Calu3 (cell line): ENCODE measurements at regions not wholly inside any gene's neighbourhood (a gene's known extent, or its start where the extent isn't known, plus 50 kb on each side); places are given as distances from the start of the nearest gene placed in this dataset.

ENCODE experiments used
- BruUV-seq: library from RNA; stranded (reverse); fragments of 400-500 nt; replicated peaks from 2 replicates; lab custom pipeline; 2021; lab: Mats Ljungman, UMichigan
- CTCF ChIA-PET: fragments of 300-600 bp; sonication (Branson Sonifier 250); formaldehyde crosslinking; loops from one replicate; lab custom pipeline; 2022; ENCODE audit warnings: antibody characterized with exemption; lab: Charles Lee
- DNase-seq: peaks from one replicate; pipeline ENCODE4 v3.0.0; 2022
- H3K27ac Mint-ChIP-seq: one replicate; pipeline ENCODE4 v1.8.0; 2022; ENCODE audit warnings: mixed read lengths; ENCODE audit not compliant: unreplicated experiment
- H3K27me3 Mint-ChIP-seq: one replicate; pipeline ENCODE4 v1.8.0; 2022; ENCODE audit warnings: mixed read lengths; ENCODE audit not compliant: unreplicated experiment
- H3K36me3 Mint-ChIP-seq: one replicate; pipeline ENCODE4 v1.8.0; 2022; ENCODE audit warnings: mild to moderate bottlenecking, moderate library complexity, mixed read lengths; ENCODE audit not compliant: insufficient read depth, unreplicated experiment
- H3K4me1 Mint-ChIP-seq: one replicate; pipeline ENCODE4 v1.8.0; 2022; ENCODE audit warnings: mild to moderate bottlenecking, low read depth, mixed read lengths; ENCODE audit not compliant: unreplicated experiment
- H3K4me3 Mint-ChIP-seq: one replicate; pipeline ENCODE4 v1.8.0; 2022; ENCODE audit warnings: mild to moderate bottlenecking, low read depth, moderate library complexity, mixed read lengths; ENCODE audit not compliant: unreplicated experiment
- H3K9me3 Mint-ChIP-seq: one replicate; pipeline ENCODE4 v1.8.0; 2022; ENCODE audit warnings: low read depth, mixed read lengths; ENCODE audit not compliant: unreplicated experiment
- intact Hi-C: fragments of 100-400 bp; cut with micrococcal nuclease; formaldehyde crosslinking; loops from one replicate; pipeline ENCODE4 v1.10.0; 2022; ENCODE audit not compliant: unreplicated experiment
- TF ChIP-seq, protein P1 (sequence below): fragments of 200-600 bp; IDR thresholded peaks from one replicate; pipeline ENCODE4 v1.8.0; 2022; ENCODE audit warnings: antibody characterized with exemption; ENCODE audit not compliant: unreplicated experiment

DNA sequence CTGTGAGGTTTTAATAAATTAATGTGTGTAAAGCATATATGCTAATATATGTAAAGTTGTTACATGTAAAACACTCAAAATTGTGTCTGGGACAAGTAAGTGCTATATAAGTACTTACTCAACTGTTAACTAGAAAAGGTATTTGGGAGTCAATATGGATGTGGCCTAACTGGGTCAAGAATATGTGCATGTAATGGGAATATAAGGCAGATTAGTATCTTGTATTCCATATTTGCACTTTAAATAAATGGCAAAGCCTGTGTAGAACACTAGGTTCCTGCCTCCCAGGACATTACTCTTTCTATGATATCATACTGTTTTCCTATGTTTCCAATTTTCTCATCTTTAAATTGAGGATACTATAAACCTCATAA, 270.6 kb downstream of the FBXO8 start:
- CTCF ChIA-PET = no interaction called here
- Mint-ChIP-seq H3K9me3 (no peaks in the 10 kb centered on the region), H3K27ac (no peak overlapping the region), H3K27me3 (no peaks in the 10 kb centered on the region), H3K4me1 (peaks cover 8% of the 10 kb centered on the region), H3K36me3 (no peaks in the 10 kb centered on the region), H3K4me3 (no peak overlapping the region)
- TF ChIP-seq, protein P1, sequence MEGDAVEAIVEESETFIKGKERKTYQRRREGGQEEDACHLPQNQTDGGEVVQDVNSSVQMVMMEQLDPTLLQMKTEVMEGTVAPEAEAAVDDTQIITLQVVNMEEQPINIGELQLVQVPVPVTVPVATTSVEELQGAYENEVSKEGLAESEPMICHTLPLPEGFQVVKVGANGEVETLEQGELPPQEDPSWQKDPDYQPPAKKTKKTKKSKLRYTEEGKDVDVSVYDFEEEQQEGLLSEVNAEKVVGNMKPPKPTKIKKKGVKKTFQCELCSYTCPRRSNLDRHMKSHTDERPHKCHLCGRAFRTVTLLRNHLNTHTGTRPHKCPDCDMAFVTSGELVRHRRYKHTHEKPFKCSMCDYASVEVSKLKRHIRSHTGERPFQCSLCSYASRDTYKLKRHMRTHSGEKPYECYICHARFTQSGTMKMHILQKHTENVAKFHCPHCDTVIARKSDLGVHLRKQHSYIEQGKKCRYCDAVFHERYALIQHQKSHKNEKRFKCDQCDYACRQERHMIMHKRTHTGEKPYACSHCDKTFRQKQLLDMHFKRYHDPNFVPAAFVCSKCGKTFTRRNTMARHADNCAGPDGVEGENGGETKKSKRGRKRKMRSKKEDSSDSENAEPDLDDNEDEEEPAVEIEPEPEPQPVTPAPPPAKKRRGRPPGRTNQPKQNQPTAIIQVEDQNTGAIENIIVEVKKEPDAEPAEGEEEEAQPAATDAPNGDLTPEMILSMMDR = no peak
- DNase-seq = no peak
- no TSS peak for BruUV-seq
- intact Hi-C loops = no loop called here

DNA sequence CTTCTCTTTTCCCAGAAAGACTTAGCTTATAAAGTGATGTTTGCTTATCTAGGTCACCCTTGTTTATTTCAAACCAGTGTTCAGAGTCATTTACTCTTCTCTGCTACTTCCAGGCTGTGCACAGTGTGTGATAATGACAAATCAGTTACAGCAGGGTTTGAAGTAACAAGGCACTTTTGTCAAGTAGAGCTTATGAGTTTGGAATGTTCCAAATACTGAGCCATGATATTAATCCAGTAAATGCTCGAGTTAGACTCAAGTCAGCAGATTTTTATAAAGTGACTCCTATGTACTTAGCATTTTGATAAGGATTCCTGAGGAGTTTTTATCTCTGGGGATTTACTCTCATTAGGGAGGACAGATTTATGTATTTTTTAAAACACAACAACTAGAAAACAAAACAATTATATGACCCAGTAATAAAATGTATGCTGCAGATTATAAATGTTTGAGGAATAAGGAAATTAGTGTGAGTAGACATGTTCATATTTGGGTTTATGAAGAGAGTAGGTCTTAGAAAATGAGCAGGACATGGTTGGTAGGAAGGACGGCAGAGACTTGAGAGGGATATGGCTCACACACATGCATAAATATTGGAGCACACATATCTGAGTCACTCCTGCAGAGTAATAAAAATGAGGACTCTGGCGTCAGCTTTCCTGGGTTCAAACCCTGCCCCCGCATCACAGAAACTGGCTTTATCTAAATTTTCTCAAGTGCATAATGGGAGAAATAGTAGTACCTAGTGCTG, 271.2 kb downstream of the FBXO8 start:
- H3K4me1 Mint-ChIP-seq = peaks cover 8% of the 10 kb centered on the region
- H3K27ac Mint-ChIP-seq = no peak overlapping the region
- CTCF ChIA-PET = no interaction called here
- H3K36me3 Mint-ChIP-seq = no peaks in the 10 kb centered on the region
- no peaks in the 10 kb centered on the region for H3K27me3 Mint-ChIP-seq
- no peak for DNase-seq
- H3K4me3 Mint-ChIP-seq = no peak overlapping the region
- intact Hi-C loops = no loop called here
- no peaks in the 10 kb centered on the region for H3K9me3 Mint-ChIP-seq
- BruUV-seq = no TSS peak
- TF ChIP-seq, protein P1 = no peak

DNA sequence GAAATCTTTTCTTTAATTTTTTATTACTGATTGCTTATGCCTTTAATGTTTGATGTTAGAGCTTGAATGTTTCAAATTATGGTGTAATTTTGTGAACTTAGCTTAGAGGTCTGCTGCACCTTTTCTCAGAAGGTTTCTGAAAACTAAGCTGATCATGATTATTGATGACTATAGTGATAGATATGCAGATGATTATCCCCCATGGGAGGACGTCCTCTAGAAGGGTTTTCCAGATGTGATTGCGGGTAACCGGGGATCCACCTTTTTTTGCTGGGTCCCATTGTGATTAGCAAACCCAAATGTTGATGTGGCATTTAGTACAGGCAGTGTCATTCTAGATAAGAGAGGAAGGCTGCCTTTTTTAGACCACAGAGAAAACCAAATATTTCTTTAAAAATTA, 272.9 kb downstream of the FBXO8 start:
- intact Hi-C loops = no loop called here
- no peak overlapping the region for H3K4me3 Mint-ChIP-seq
- CTCF ChIA-PET = no interaction called here
- no peak for DNase-seq
- H3K9me3 Mint-ChIP-seq = no peaks in the 10 kb centered on the region
- BruUV-seq = no TSS peak
- TF ChIP-seq, protein P1 = no peak
- peaks cover 8% of the 10 kb centered on the region for H3K4me1 Mint-ChIP-seq
- no peaks in the 10 kb centered on the region for H3K27me3 Mint-ChIP-seq
- no peaks in the 10 kb centered on the region for H3K36me3 Mint-ChIP-seq
- H3K27ac Mint-ChIP-seq = no peak overlapping the region

DNA sequence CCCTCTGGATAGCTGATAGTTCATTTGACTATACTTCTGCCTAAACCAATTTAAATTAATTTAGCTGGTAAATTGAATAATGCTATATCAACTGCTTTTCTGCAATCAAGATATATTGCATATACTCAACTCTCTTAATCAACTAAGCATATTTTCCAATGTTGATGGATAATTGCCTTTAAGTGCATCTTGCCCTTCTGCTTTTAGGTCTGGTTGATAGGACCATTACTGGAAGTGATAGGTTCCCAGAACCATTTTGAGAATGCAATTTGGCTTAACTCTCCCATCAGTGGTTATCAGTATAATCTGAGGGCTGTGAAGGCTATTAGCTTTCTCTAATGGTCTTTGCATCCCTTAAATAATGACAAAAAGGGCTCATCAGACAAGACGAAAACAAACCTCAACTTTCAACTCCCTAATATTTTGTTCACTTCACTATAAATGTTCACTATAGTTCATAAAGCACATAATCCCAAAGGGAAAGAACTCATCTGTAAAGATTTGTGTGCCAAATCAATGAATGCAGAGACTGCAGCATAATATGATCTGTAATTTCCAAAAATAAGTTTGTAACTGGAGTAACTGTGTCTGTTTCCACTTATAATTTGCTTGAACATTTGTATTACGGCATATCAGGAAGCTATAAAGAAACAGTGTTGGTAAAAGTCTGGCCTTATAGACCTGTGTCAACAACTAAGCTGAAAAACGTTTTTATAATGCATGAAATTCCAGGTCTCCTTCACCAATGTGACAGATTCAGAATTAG, 273.6 kb downstream of the FBXO8 start:
- intact Hi-C loops = no loop called here
- CTCF ChIA-PET = no interaction called here
- no peak for DNase-seq
- Mint-ChIP-seq H3K36me3 (no peaks in the 10 kb centered on the region), H3K27me3 (no peaks in the 10 kb centered on the region), H3K4me3 (no peak overlapping the region), H3K4me1 (peaks cover 13% of the 10 kb centered on the region), H3K27ac (no peak overlapping the region), H3K9me3 (no peaks in the 10 kb centered on the region)
- no TSS peak for BruUV-seq
- TF ChIP-seq, protein P1 = no peak
